ENCODE measurements at regions not wholly inside any gene's neighbourhood (a gene's known extent, or its start where the extent isn't known, plus 50 kb on each side); places are given as distances from the start of the nearest gene placed in this dataset.

DNA sequence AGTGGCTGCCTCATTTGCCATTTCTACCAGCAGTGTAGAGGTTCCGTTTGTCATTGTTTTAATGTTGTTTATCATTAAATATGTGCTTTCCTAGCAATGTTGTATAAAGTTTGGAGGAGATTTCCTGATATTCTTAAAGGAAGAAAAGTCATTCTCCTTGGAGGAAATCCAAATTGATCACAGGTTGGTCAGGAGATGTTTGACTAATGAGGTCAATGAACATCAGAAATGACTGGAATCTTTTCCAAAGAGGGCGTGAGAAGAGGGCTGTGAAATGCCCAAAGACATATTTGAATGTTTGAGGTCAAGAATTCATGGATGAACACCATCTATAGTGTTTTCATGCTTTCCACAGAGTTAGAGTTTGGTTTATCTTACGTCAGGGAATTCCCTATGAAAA lies 471.3 kb downstream of the MAT2B start:
- Histone ChIP-seq H3K36me3 (replicated peaks in 1 of 2; ENCODE audit: control insufficient read depth in 1 of 2, insufficient read depth in 2 of 2, low read length in 2 of 2) (no peaks in the 10 kb centered on the region), H4K20me1 (ENCODE audit: insufficient read depth, low read length) (no peaks in the 10 kb centered on the region), H3K27ac (ENCODE audit: low read depth in 1 of 2, low read length in 2 of 2) (no peak overlapping the region), H3K4me3 (replicated peaks in 1 of 3; ENCODE audit: low read depth in 2 of 3, low read length in 3 of 3) (no peak overlapping the region), H3K9me3 (replicated peaks in 1 of 2; ENCODE audit: control insufficient read depth in 1 of 2, insufficient read depth in 1 of 2, low read length in 2 of 2) (no peaks in the 10 kb centered on the region), H3K27me3 (ENCODE audit: control insufficient read depth in 2 of 2, insufficient read depth in 2 of 2, low read length in 2 of 2) (no peaks in the 10 kb centered on the region), H3K79me2 (ENCODE audit: insufficient read depth, low read length) (no peaks in the 10 kb centered on the region), H3K4me1 (ENCODE audit: control insufficient read depth in 1 of 2, insufficient read depth in 2 of 2, low read length in 2 of 2) (no peaks in the 10 kb centered on the region), H3K9ac (ENCODE audit: insufficient read depth, low read length, poor library complexity, severe bottlenecking) (no peak overlapping the region), H3K4me2 (replicated peaks; ENCODE audit: extremely low read depth, low read length, poor library complexity, severe bottlenecking) (no peak overlapping the region), H2AFZ (ENCODE audit: insufficient read depth, low read depth, low read length, poor library complexity, severe bottlenecking) (no peak overlapping the region)
- 75% methylated on average over 1 of the region's 3 CpGs for WGBS (ENCODE audit: insufficient coverage)
- H3K27me3 Mint-ChIP-seq (ENCODE audit: low read depth in 3 of 3): no peaks in the 10 kb centered on the region
- no peak for DNase-seq
- no peak overlapping the region for H3K27ac Mint-ChIP-seq
- H3K36me3 Mint-ChIP-seq: no peaks in the 10 kb centered on the region
- TF ChIP-seq, protein P1, sequence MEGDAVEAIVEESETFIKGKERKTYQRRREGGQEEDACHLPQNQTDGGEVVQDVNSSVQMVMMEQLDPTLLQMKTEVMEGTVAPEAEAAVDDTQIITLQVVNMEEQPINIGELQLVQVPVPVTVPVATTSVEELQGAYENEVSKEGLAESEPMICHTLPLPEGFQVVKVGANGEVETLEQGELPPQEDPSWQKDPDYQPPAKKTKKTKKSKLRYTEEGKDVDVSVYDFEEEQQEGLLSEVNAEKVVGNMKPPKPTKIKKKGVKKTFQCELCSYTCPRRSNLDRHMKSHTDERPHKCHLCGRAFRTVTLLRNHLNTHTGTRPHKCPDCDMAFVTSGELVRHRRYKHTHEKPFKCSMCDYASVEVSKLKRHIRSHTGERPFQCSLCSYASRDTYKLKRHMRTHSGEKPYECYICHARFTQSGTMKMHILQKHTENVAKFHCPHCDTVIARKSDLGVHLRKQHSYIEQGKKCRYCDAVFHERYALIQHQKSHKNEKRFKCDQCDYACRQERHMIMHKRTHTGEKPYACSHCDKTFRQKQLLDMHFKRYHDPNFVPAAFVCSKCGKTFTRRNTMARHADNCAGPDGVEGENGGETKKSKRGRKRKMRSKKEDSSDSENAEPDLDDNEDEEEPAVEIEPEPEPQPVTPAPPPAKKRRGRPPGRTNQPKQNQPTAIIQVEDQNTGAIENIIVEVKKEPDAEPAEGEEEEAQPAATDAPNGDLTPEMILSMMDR (IDR thresholded peaks at IDR 0.05): no peak
- intact Hi-C loops (cut with micrococcal nuclease): no loop called here
- peaks cover 0 to 3% (median 0%) of the 10 kb centered on the region in 7 donors for H3K9me3 Mint-ChIP-seq
- peaks cover 3% of the 10 kb centered on the region for H3K4me1 Mint-ChIP-seq
- H3K4me3 Mint-ChIP-seq: no peak overlapping the region

DNA sequence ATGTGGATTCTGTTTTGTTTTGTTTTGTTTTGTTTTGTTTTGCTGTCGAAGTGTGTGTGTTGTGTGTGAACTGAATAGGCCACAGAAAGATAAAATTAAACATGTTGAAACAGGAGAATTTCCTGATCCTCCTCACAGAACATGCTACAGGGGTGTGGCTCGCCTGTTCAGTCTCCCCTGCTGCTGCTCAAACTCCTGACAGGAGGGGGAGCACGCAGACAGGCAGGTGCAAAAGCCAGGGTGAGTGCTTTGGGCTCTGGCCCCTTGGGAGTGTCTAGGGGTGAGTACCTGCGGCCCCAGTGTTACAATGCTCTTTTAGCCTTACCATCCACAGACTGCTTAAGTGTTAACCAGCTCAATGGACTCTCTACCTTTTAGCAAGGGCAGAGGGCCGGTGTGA lies 473.5 kb downstream of the MAT2B start:
- Mint-ChIP-seq H3K36me3 (no peaks in the 10 kb centered on the region), H3K4me3 (no peak overlapping the region), H3K9me3 (no peaks in the 10 kb centered on the region), H3K27ac (no peak overlapping the region), H3K27me3 (ENCODE audit: low read depth in 3 of 3) (peaks cover 0 to 1% (median 0%) of the 10 kb centered on the region in 3 donors), H3K4me1 (peaks cover 3% of the 10 kb centered on the region)
- Histone ChIP-seq H4K20me1 (ENCODE audit: insufficient read depth, low read length) (no peaks in the 10 kb centered on the region), H3K79me2 (ENCODE audit: insufficient read depth, low read length) (no peaks in the 10 kb centered on the region), H3K4me3 (replicated peaks in 1 of 3; ENCODE audit: low read depth in 2 of 3, low read length in 3 of 3) (no peak overlapping the region), H3K27ac (ENCODE audit: low read depth in 1 of 2, low read length in 2 of 2) (no peak overlapping the region), H3K9me3 (replicated peaks in 1 of 2; ENCODE audit: control insufficient read depth in 1 of 2, insufficient read depth in 1 of 2, low read length in 2 of 2) (no peaks in the 10 kb centered on the region), H3K36me3 (replicated peaks in 1 of 2; ENCODE audit: control insufficient read depth in 1 of 2, insufficient read depth in 2 of 2, low read length in 2 of 2) (no peaks in the 10 kb centered on the region), H3K4me1 (ENCODE audit: control insufficient read depth in 1 of 2, insufficient read depth in 2 of 2, low read length in 2 of 2) (no peaks in the 10 kb centered on the region), H2AFZ (ENCODE audit: insufficient read depth, low read depth, low read length, poor library complexity, severe bottlenecking) (no peak overlapping the region), H3K27me3 (ENCODE audit: control insufficient read depth in 2 of 2, insufficient read depth in 2 of 2, low read length in 2 of 2) (no peaks in the 10 kb centered on the region), H3K4me2 (replicated peaks; ENCODE audit: extremely low read depth, low read length, poor library complexity, severe bottlenecking) (no peak overlapping the region), H3K9ac (ENCODE audit: insufficient read depth, low read length, poor library complexity, severe bottlenecking) (no peak overlapping the region)
- DNase-seq: no peak
- no CpG with 5 or more reads among the region's 5 CpGs for WGBS (ENCODE audit: insufficient coverage)
- intact Hi-C loops (cut with micrococcal nuclease): no loop called here
- TF ChIP-seq, protein P1 (IDR thresholded peaks at IDR 0.05): no peak

Measured in CD14-positive monocyte (primary cell).